IMR-90 (cell line): ENCODE measurements at regions not wholly inside any gene's neighbourhood (a gene's known extent, or its start where the extent isn't known, plus 50 kb on each side); places are given as distances from the start of the nearest gene placed in this dataset.
A peak's percentile ranks its signal among the peaks of the same experiment; 100 is the strongest.

Experiments used
- ATAC-seq: fragments of 200-7000 bp; cut with Tn5 transposase; 2 replicates; pipeline ENCODE4 v1.9.1; 2020; ENCODE audit warnings: low read depth, mild to moderate bottlenecking, moderate library complexity
- BruUV-seq: library from RNA; stranded (reverse); fragments of 400-500 nt; replicated peaks from 2 replicates; lab custom pipeline; 2021; lab: Mats Ljungman, UMichigan
- CTCF ChIA-PET: fragments of 300-600 bp; formaldehyde crosslinking; extraction: SDS; loops from one replicate; lab custom pipeline; 2021; ENCODE audit warnings: antibody characterized with exemption; lab: Yijun Ruan, JAX
- POLR2A ChIA-PET: fragments of 300-600 bp; sonication (Branson Sonifier 250); formaldehyde crosslinking; loops from one replicate; lab custom pipeline; 2022; ENCODE audit warnings: antibody characterized with exemption; ENCODE audit not compliant: unreplicated experiment; lab: Charles Lee
- DNase-seq: peaks from one replicate; pipeline ENCODE4 v3.0.0; 2013
- H2AFZ ChIP-seq: replicated peaks from 2 replicates; pipeline ENCODE3; 2013; ENCODE audit warnings: low read length, mild to moderate bottlenecking; ENCODE audit not compliant: poor library complexity
- H2AK5ac ChIP-seq: 2 replicates; pipeline ENCODE4 v1.6.1; 2013; ENCODE audit warnings: low read depth, low read length, inconsistent platforms
- H2AK9ac ChIP-seq: replicated peaks from 2 replicates; pipeline ENCODE3; 2013; ENCODE audit warnings: mild to moderate bottlenecking, low read depth, low read length, moderate library complexity; ENCODE audit not compliant: poor library complexity
- H2BK120ac ChIP-seq: 2 replicates; pipeline ENCODE4 v1.6.1; 2013; ENCODE audit warnings: low read depth, low read length, inconsistent platforms
- H2BK15ac ChIP-seq: 3 replicates; pipeline ENCODE4 v1.6.1; 2013; ENCODE audit warnings: low read depth, low read length, inconsistent platforms
- H2BK20ac ChIP-seq: 2 replicates; pipeline ENCODE4 v1.6.1; 2013; ENCODE audit warnings: low read depth, mild to moderate bottlenecking, inconsistent platforms, low read length, moderate library complexity
- H2BK5ac ChIP-seq: 2 replicates; pipeline ENCODE4 v1.6.1; 2013; ENCODE audit warnings: mild to moderate bottlenecking, low read depth, low read length, inconsistent platforms; ENCODE audit not compliant: poor library complexity, severe bottlenecking
- H3K14ac ChIP-seq: replicated peaks from 2 replicates; pipeline ENCODE4 v1.6.1; 2013; ENCODE audit warnings: low read depth, low read length, inconsistent platforms
- H3K18ac ChIP-seq: 2 replicates; pipeline ENCODE4 v1.6.1; 2013; ENCODE audit warnings: low read depth, low read length, control low read depth
- H3K23ac ChIP-seq: 2 replicates; pipeline ENCODE4 v1.6.1; 2013; ENCODE audit warnings: low read depth, low read length, inconsistent platforms
- H3K27ac ChIP-seq: 2 replicates; pipeline ENCODE4 v1.5.1; 2013; ENCODE audit warnings: mild to moderate bottlenecking, control low read depth, low read length; ENCODE audit not compliant: insufficient read depth
- H3K27me3 ChIP-seq: 2 replicates; pipeline ENCODE4 v1.6.1; 2013; ENCODE audit warnings: low read length; ENCODE audit not compliant: control insufficient read depth, insufficient read depth
- H3K36me3 ChIP-seq: 2 replicates; pipeline ENCODE4 v1.6.1; 2013; ENCODE audit warnings: low read length, mixed read lengths; ENCODE audit not compliant: control insufficient read depth, insufficient read depth
- H3K4ac ChIP-seq: 2 replicates; pipeline ENCODE4 v1.6.1; 2013; ENCODE audit warnings: low read depth, low read length, inconsistent platforms
- H3K4me1 ChIP-seq: 2 replicates; pipeline ENCODE4 v1.6.1; 2013; ENCODE audit warnings: low read length, mixed read lengths; ENCODE audit not compliant: control insufficient read depth, insufficient read depth
- H3K4me2 ChIP-seq: 2 replicates; pipeline ENCODE4 v1.6.1; 2013; ENCODE audit warnings: low read depth, mild to moderate bottlenecking, control low read depth, low read length, moderate library complexity
- H3K4me3 ChIP-seq: 2 replicates; pipeline ENCODE4 v1.5.1; 2013; ENCODE audit warnings: low read depth, mild to moderate bottlenecking, control low read depth, low read length, moderate library complexity; ENCODE audit not compliant: insufficient read depth
- H3K56ac ChIP-seq: 2 replicates; pipeline ENCODE4 v1.6.1; 2013; ENCODE audit warnings: low read length, inconsistent platforms; ENCODE audit not compliant: insufficient read depth; ENCODE audit errors: extremely low read depth
- H3K79me1 ChIP-seq, 2 experiments: 2 replicates each; pipeline ENCODE4 v1.6.1; 2013; ENCODE audit warnings: low read length in 2 of 2, inconsistent platforms in 1 of 2, low read depth in 1 of 2
- H3K9ac ChIP-seq: 2 replicates; pipeline ENCODE4 v1.6.1; 2013; ENCODE audit warnings: low read depth, low read length, control low read depth
- H3K9me1 ChIP-seq: 2 replicates; pipeline ENCODE4 v1.6.1; 2013; ENCODE audit warnings: low read length, inconsistent platforms; ENCODE audit not compliant: insufficient read depth
- H3K9me3 ChIP-seq: 2 replicates; pipeline ENCODE4 v1.6.1; 2013; ENCODE audit warnings: low read length; ENCODE audit not compliant: control insufficient read depth, insufficient read depth
- H4K20me1 ChIP-seq: 2 replicates; pipeline ENCODE4 v1.6.1; 2013; ENCODE audit warnings: low read length, inconsistent platforms; ENCODE audit not compliant: insufficient read depth
- H4K5ac ChIP-seq: 2 replicates; pipeline ENCODE4 v1.6.1; 2013; ENCODE audit warnings: mild to moderate bottlenecking, low read depth, low read length, control low read depth
- H4K8ac ChIP-seq, 2 experiments: 2 replicates each; pipeline ENCODE4 v1.6.1; 2013; ENCODE audit warnings: low read depth in 2 of 2, low read length in 2 of 2, control low read depth in 1 of 2, inconsistent platforms in 1 of 2
- H4K91ac ChIP-seq: 2 replicates; pipeline ENCODE4 v1.6.1; 2013; ENCODE audit warnings: low read depth, low read length, inconsistent platforms; ENCODE audit not compliant: insufficient read depth
- BHLHE40 ChIP-seq: fragments of 150-350 bp; IDR thresholded peaks from 2 replicates; pipeline ENCODE4 v1.6.1; 2016; ENCODE audit warnings: mild to moderate bottlenecking, low read depth, low read length
- CHD1 ChIP-seq: IDR thresholded peaks from 2 replicates; pipeline ENCODE4 v1.6.1; 2012; ENCODE audit warnings: low read depth, low read length, improper control_type of control experiment
- MAFK ChIP-seq: IDR thresholded peaks from 2 replicates; pipeline ENCODE4 v1.6.1; 2012; ENCODE audit warnings: low read depth, low read length, improper control_type of control experiment
- NFE2L2 ChIP-seq: fragments of 150-350 bp; IDR thresholded peaks from 2 replicates; pipeline ENCODE4 v1.6.1; 2016; ENCODE audit warnings: low read depth, mild to moderate bottlenecking, low read length
- RAD21 ChIP-seq: IDR thresholded peaks from 2 replicates; pipeline ENCODE4 v1.6.1; 2012; ENCODE audit warnings: low read length, improper control_type of control experiment
- RCOR1 ChIP-seq: IDR thresholded peaks from 2 replicates; pipeline ENCODE4 v1.6.1; 2012; ENCODE audit warnings: mild to moderate bottlenecking, low read length, improper control_type of control experiment; ENCODE audit not compliant: insufficient replicate concordance
- SMC3 ChIP-seq: fragments of 150-350 bp; IDR thresholded peaks from 2 replicates; pipeline ENCODE4 v1.6.1; 2016; ENCODE audit warnings: low read depth, mild to moderate bottlenecking, antibody characterized with exemption, low read length, moderate library complexity
- WGBS, 2 experiments: methylation state at CpG; one replicate each; pipeline versions ENCODE4 v1.1.5 to v1.1.7; 2013; ENCODE audit warnings: missing lambda C conversion rate in 2 of 2; ENCODE audit not compliant: insufficient read length in 1 of 2; ENCODE audit errors: extremely low coverage in 2 of 2; 5-methylcytosine and 5-hydroxymethylcytosine counted together
- dilution Hi-C: fragments of 300-500 bp; cut with HindIII; formaldehyde crosslinking; loops from one replicate; pipeline ENCODE4 v1.14.3; 2018; ENCODE audit warnings: low sequenced_read_pairs; ENCODE audit not compliant: unreplicated experiment
- in situ Hi-C: fragments of 300-500 bp; cut with MboI; formaldehyde crosslinking; loops from 3 replicates; pipeline ENCODE4 v1.14.3; 2019; ENCODE audit warnings: low sequenced_read_pairs, inconsistent platforms, mixed read lengths
- intact Hi-C: fragments of 100-400 bp; cut with micrococcal nuclease; formaldehyde crosslinking; loops from 2 replicates; pipeline ENCODE4 v1.10.0; 2022
- TF ChIP-seq, protein P1 (sequence below): conservative IDR thresholded peaks from 2 replicates; pipeline ENCODE4 v1.5.1; 2012; ENCODE audit warnings: mild to moderate bottlenecking, low read depth, low read length, improper control_type of control experiment
- TF ChIP-seq, protein P2 (sequence below): fragments of 150-350 bp; IDR thresholded peaks from 2 replicates; pipeline ENCODE4 v1.6.1; 2016; ENCODE audit warnings: low read depth, mild to moderate bottlenecking, low read length, moderate library complexity, borderline replicate concordance

DNA sequence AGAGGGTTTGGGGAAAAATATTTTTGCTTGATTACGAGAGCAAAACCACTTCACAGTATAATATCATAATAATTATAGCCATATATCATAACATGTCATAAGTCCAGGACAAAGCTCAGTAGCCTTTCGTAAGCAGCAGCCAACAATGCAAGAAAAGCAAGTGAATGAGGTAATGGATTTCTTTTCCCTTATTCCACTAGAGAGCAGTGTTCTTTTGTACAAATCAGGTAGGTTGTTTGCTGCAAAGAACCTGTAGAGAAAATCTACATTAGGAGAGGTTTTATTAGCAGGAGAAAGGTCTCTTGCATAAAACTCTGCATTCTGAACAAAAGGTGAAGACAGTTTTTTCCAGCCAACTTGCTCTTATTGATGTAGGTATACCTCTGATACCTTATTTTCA is 1033.4 kb downstream of the TLE4 start:
- H3K4me2 ChIP-seq: no peak overlapping the region
- no peak overlapping the region for H3K9ac ChIP-seq
- H3K27me3 ChIP-seq: no peaks in the 10 kb centered on the region
- H4K91ac ChIP-seq: no peak overlapping the region
- H4K20me1 ChIP-seq: no peaks in the 10 kb centered on the region
- H3K9me3 ChIP-seq: no peaks in the 10 kb centered on the region
- no peaks in the 10 kb centered on the region for H3K9me1 ChIP-seq
- no peak overlapping the region for H3K4ac ChIP-seq
- CTCF ChIA-PET: interaction anchor here (0.5 kb wide), 1 partner anchor 1289 kb away, joined by 5 read pairs; no protein-coding TSS in a partner anchor
- H3K4me1 ChIP-seq: no peaks in the 10 kb centered on the region
- no peak overlapping the region for H2AK9ac ChIP-seq
- H2BK20ac ChIP-seq: no peak overlapping the region
- no peak overlapping the region for H4K8ac ChIP-seq
- H2AFZ ChIP-seq: no peak overlapping the region
- H3K36me3 ChIP-seq: no peaks in the 10 kb centered on the region
- TF ChIP-seq NFE2L2: no peak
- TF ChIP-seq, protein P1, sequence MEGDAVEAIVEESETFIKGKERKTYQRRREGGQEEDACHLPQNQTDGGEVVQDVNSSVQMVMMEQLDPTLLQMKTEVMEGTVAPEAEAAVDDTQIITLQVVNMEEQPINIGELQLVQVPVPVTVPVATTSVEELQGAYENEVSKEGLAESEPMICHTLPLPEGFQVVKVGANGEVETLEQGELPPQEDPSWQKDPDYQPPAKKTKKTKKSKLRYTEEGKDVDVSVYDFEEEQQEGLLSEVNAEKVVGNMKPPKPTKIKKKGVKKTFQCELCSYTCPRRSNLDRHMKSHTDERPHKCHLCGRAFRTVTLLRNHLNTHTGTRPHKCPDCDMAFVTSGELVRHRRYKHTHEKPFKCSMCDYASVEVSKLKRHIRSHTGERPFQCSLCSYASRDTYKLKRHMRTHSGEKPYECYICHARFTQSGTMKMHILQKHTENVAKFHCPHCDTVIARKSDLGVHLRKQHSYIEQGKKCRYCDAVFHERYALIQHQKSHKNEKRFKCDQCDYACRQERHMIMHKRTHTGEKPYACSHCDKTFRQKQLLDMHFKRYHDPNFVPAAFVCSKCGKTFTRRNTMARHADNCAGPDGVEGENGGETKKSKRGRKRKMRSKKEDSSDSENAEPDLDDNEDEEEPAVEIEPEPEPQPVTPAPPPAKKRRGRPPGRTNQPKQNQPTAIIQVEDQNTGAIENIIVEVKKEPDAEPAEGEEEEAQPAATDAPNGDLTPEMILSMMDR: peak; percentile 53
- no peak for TF ChIP-seq CHD1
- peak; percentile 45 for TF ChIP-seq SMC3
- peak; percentile 67 for TF ChIP-seq RAD21
- TF ChIP-seq MAFK: no peak
- no peak for TF ChIP-seq RCOR1
- TF ChIP-seq BHLHE40: no peak
- TF ChIP-seq, protein P2, sequence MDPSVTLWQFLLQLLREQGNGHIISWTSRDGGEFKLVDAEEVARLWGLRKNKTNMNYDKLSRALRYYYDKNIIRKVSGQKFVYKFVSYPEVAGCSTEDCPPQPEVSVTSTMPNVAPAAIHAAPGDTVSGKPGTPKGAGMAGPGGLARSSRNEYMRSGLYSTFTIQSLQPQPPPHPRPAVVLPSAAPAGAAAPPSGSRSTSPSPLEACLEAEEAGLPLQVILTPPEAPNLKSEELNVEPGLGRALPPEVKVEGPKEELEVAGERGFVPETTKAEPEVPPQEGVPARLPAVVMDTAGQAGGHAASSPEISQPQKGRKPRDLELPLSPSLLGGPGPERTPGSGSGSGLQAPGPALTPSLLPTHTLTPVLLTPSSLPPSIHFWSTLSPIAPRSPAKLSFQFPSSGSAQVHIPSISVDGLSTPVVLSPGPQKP: no peak
- no TSS peak for BruUV-seq
- H3K18ac ChIP-seq: no peak overlapping the region
- H3K14ac ChIP-seq: no peak overlapping the region
- H3K23ac ChIP-seq: no peak overlapping the region
- H4K5ac ChIP-seq: no peak overlapping the region
- H2AK5ac ChIP-seq: no peak overlapping the region
- no CpG with 5 or more reads among the region's 2 CpGs for WGBS, 2 experiments
- dilution Hi-C loops (no loop called here), in situ Hi-C loops (no loop called here), intact Hi-C loops (loop anchor here (2.0 to 10.0 kb wide), 2 partner anchors 1082 to 1240 kb away; no protein-coding TSS in a partner anchor)
- no peak overlapping the region for H2BK120ac ChIP-seq
- DNase-seq (peak; percentile 66), ATAC-seq (0 out of 2 replicates have a peak, but pooled peaks have one; percentile 51)
- no peak overlapping the region for H3K4me3 ChIP-seq
- H3K56ac ChIP-seq: no peak overlapping the region
- no peak overlapping the region for H3K27ac ChIP-seq
- H2BK5ac ChIP-seq: no peak overlapping the region
- no peaks in the 10 kb centered on the region for H3K79me1 ChIP-seq
- POLR2A ChIA-PET: no interaction called here
- H2BK15ac ChIP-seq: no peak overlapping the region
